Fibroblast of skin of abdomen (primary cell): ENCODE measurements at regions not wholly inside any gene's neighbourhood (a gene's known extent, or its start where the extent isn't known, plus 50 kb on each side); places are given as distances from the start of the nearest gene placed in this dataset.
"Not testable (repeated sequence)": the region's sequence is repeated elsewhere in the genome, so short reads cannot be mapped to it uniquely, and the experiment has no call there.

Source experiments
- DNase-seq: peaks from one replicate; pipeline ENCODE4 v3.0.0-alpha.2; 2013

- DNase-seq: no peak
Observed at GRCh38 chr11:134843020-134843419, 431.0 kb upstream of the B3GAT1 start.

- DNase-seq: no peak
Observed at GRCh38 chr11:134841972-134842371, 429.9 kb upstream of the B3GAT1 start.

GRCh38 chr11:134841411-134841810, 429.4 kb upstream of the B3GAT1 start:
- DNase-seq: no peak

- no peak for DNase-seq
Observed at GRCh38 chr11:134840945-134841344, 428.9 kb upstream of the B3GAT1 start.

- not testable (repeated sequence) for DNase-seq
Observed at GRCh38 chr11:134840165-134840564, 428.1 kb upstream of the B3GAT1 start.

- DNase-seq: no peak
Observed at GRCh38 chr11:134838708-134839107, 426.7 kb upstream of the B3GAT1 start.

- DNase-seq: no peak
Observed at GRCh38 chr11:134837887-134838232, 425.8 kb upstream of the B3GAT1 start.

GRCh38 chr11:134837166-134837886, 425.3 kb upstream of the B3GAT1 start:
- no peak for DNase-seq

GRCh38 chr11:134836561-134836960, 424.5 kb upstream of the B3GAT1 start:
- DNase-seq: no peak

- DNase-seq: no peak
Observed at GRCh38 chr11:134835561-134835960, 423.5 kb upstream of the B3GAT1 start.

GRCh38 chr11:134830312-134830711, 418.3 kb upstream of the B3GAT1 start:
- no peak for DNase-seq

- DNase-seq: no peak
Observed at GRCh38 chr11:134823970-134824369, 411.9 kb upstream of the B3GAT1 start.

GRCh38 chr11:134822897-134823296, 410.9 kb upstream of the B3GAT1 start:
- no peak for DNase-seq

GRCh38 chr11:134821422-134821821, 409.4 kb upstream of the B3GAT1 start:
- DNase-seq: no peak

GRCh38 chr11:134819041-134819440, 407.0 kb upstream of the B3GAT1 start:
- DNase-seq: no peak

- no peak for DNase-seq
Observed at GRCh38 chr11:134818516-134818915, 406.5 kb upstream of the B3GAT1 start.

- no peak for DNase-seq
Observed at GRCh38 chr11:134815404-134815803, 403.4 kb upstream of the B3GAT1 start.

GRCh38 chr11:134807997-134808396, 396.0 kb upstream of the B3GAT1 start:
- no peak for DNase-seq

GRCh38 chr11:134802598-134802997, 390.6 kb upstream of the B3GAT1 start:
- DNase-seq: no peak

GRCh38 chr11:134802116-134802515, 390.1 kb upstream of the B3GAT1 start:
- DNase-seq: no peak

GRCh38 chr11:134801570-134801969, 389.5 kb upstream of the B3GAT1 start:
- DNase-seq: no peak

GRCh38 chr11:134800826-134801225, 388.8 kb upstream of the B3GAT1 start:
- no peak for DNase-seq

- DNase-seq: no peak
Observed at GRCh38 chr11:134800130-134800529, 388.1 kb upstream of the B3GAT1 start.

GRCh38 chr11:134799386-134799785, 387.3 kb upstream of the B3GAT1 start:
- DNase-seq: no peak
